ENCODE measurements at regions not wholly inside any gene's neighbourhood (a gene's known extent, or its start where the extent isn't known, plus 50 kb on each side); places are given as distances from the start of the nearest gene placed in this dataset.

- DNase-seq: no peak
- Mint-ChIP-seq H3K36me3 (peaks cover 2% of the 10 kb centered on the region), H3K27me3 (no peaks in the 10 kb centered on the region), H3K4me1 (no peaks in the 10 kb centered on the region), H3K4me3 (no peak overlapping the region), H3K27ac (no peak overlapping the region), H3K9me3 (no peaks in the 10 kb centered on the region)
Observed at GRCh38 chr3:4044619-4045018, 245.4 kb downstream of the LRRN1 start.

- Mint-ChIP-seq H3K27me3 (no peaks in the 10 kb centered on the region), H3K36me3 (no peaks in the 10 kb centered on the region), H3K27ac (no peak overlapping the region), H3K4me3 (no peak overlapping the region), H3K9me3 (no peaks in the 10 kb centered on the region), H3K4me1 (no peaks in the 10 kb centered on the region)
- DNase-seq: no peak
Observed at GRCh38 chr3:4045756-4046155, 246.5 kb downstream of the LRRN1 start.

GRCh38 chr3:4047366-4047765, 248.1 kb downstream of the LRRN1 start:
- no peaks in the 10 kb centered on the region for H3K27me3 Mint-ChIP-seq
- H3K9me3 Mint-ChIP-seq: no peaks in the 10 kb centered on the region
- no peak overlapping the region for H3K27ac Mint-ChIP-seq
- DNase-seq: no peak
- H3K36me3 Mint-ChIP-seq: no peaks in the 10 kb centered on the region
- H3K4me1 Mint-ChIP-seq: no peaks in the 10 kb centered on the region
- H3K4me3 Mint-ChIP-seq: no peak overlapping the region

- Mint-ChIP-seq H3K4me1 (no peaks in the 10 kb centered on the region), H3K27ac (no peak overlapping the region), H3K9me3 (no peaks in the 10 kb centered on the region)
Observed at GRCh38 chr3:4052706-4053105, 250.5 kb upstream of the SETMAR start.

GRCh38 chr3:4053975-4054374, 249.2 kb upstream of the SETMAR start:
- H3K4me1 Mint-ChIP-seq: no peaks in the 10 kb centered on the region
- H3K4me3 Mint-ChIP-seq: no peak overlapping the region
- no peaks in the 10 kb centered on the region for H3K27me3 Mint-ChIP-seq
- H3K36me3 Mint-ChIP-seq: peaks cover 1% of the 10 kb centered on the region
- no peaks in the 10 kb centered on the region for H3K9me3 Mint-ChIP-seq
- no peak for DNase-seq
- H3K27ac Mint-ChIP-seq: no peak overlapping the region

More at GRCh38 chr3:4052706-4053105, 250.5 kb upstream of the SETMAR start:
- no peak for DNase-seq
- peaks cover 1% of the 10 kb centered on the region for H3K36me3 Mint-ChIP-seq
- H3K27me3 Mint-ChIP-seq: no peaks in the 10 kb centered on the region
- no peak overlapping the region for H3K4me3 Mint-ChIP-seq

GRCh38 chr3:4060064-4060463, 243.1 kb upstream of the SETMAR start:
- no peak for DNase-seq
- Mint-ChIP-seq H3K4me3 (no peak overlapping the region), H3K4me1 (no peaks in the 10 kb centered on the region), H3K27ac (no peak overlapping the region), H3K27me3 (no peaks in the 10 kb centered on the region), H3K9me3 (no peaks in the 10 kb centered on the region), H3K36me3 (peaks cover 1% of the 10 kb centered on the region)

- Mint-ChIP-seq H3K4me1 (no peaks in the 10 kb centered on the region), H3K9me3 (no peaks in the 10 kb centered on the region), H3K36me3 (peaks cover 1% of the 10 kb centered on the region), H3K27ac (no peak overlapping the region), H3K27me3 (no peaks in the 10 kb centered on the region), H3K4me3 (no peak overlapping the region)
- no peak for DNase-seq
Observed at GRCh38 chr3:4060603-4061002, 242.6 kb upstream of the SETMAR start.

GRCh38 chr3:4061195-4061594, 242.0 kb upstream of the SETMAR start:
- Mint-ChIP-seq H3K4me1 (no peaks in the 10 kb centered on the region), H3K4me3 (no peak overlapping the region), H3K27ac (no peak overlapping the region), H3K27me3 (no peaks in the 10 kb centered on the region), H3K36me3 (peaks cover 1% of the 10 kb centered on the region), H3K9me3 (no peaks in the 10 kb centered on the region)
- DNase-seq: no peak

GRCh38 chr3:4061783-4062360, 241.3 kb upstream of the SETMAR start:
- H3K36me3 Mint-ChIP-seq: no peaks in the 10 kb centered on the region
- DNase-seq: no peak
- no peaks in the 10 kb centered on the region for H3K9me3 Mint-ChIP-seq
- H3K27ac Mint-ChIP-seq: no peak overlapping the region
- H3K27me3 Mint-ChIP-seq: no peaks in the 10 kb centered on the region
- no peak overlapping the region for H3K4me3 Mint-ChIP-seq
- no peaks in the 10 kb centered on the region for H3K4me1 Mint-ChIP-seq

- H3K36me3 Mint-ChIP-seq: peaks cover 1% of the 10 kb centered on the region
- no peak overlapping the region for H3K27ac Mint-ChIP-seq
- DNase-seq: no peak
- H3K4me3 Mint-ChIP-seq: no peak overlapping the region
- no peaks in the 10 kb centered on the region for H3K27me3 Mint-ChIP-seq
- H3K4me1 Mint-ChIP-seq: no peaks in the 10 kb centered on the region
- H3K9me3 Mint-ChIP-seq: no peaks in the 10 kb centered on the region
Observed at GRCh38 chr3:4062621-4063020, 240.5 kb upstream of the SETMAR start.

- H3K4me3 Mint-ChIP-seq: no peak overlapping the region
- no peaks in the 10 kb centered on the region for H3K9me3 Mint-ChIP-seq
- no peaks in the 10 kb centered on the region for H3K27me3 Mint-ChIP-seq
- DNase-seq: no peak
- peaks cover 2% of the 10 kb centered on the region for H3K36me3 Mint-ChIP-seq
- no peak overlapping the region for H3K27ac Mint-ChIP-seq
- no peaks in the 10 kb centered on the region for H3K4me1 Mint-ChIP-seq
Observed at GRCh38 chr3:4063916-4064574, 239.1 kb upstream of the SETMAR start.

GRCh38 chr3:4065085-4065484, 238.1 kb upstream of the SETMAR start:
- Mint-ChIP-seq H3K27ac (no peak overlapping the region), H3K36me3 (peaks cover 2% of the 10 kb centered on the region), H3K27me3 (no peaks in the 10 kb centered on the region), H3K9me3 (no peaks in the 10 kb centered on the region), H3K4me1 (no peaks in the 10 kb centered on the region), H3K4me3 (no peak overlapping the region)
- DNase-seq: no peak

GRCh38 chr3:4065554-4065953, 237.6 kb upstream of the SETMAR start:
- Mint-ChIP-seq H3K27me3 (no peaks in the 10 kb centered on the region), H3K4me3 (no peak overlapping the region), H3K4me1 (no peaks in the 10 kb centered on the region), H3K27ac (no peak overlapping the region), H3K9me3 (no peaks in the 10 kb centered on the region), H3K36me3 (peaks cover 2% of the 10 kb centered on the region)
- no peak for DNase-seq

- Mint-ChIP-seq H3K4me3 (no peak overlapping the region), H3K36me3 (peaks cover 4% of the 10 kb centered on the region), H3K27ac (no peak overlapping the region), H3K4me1 (no peaks in the 10 kb centered on the region), H3K27me3 (no peaks in the 10 kb centered on the region), H3K9me3 (peaks cover 4% of the 10 kb centered on the region)
- no peak for DNase-seq
Observed at GRCh38 chr3:4067893-4068292, 235.3 kb upstream of the SETMAR start.

- Mint-ChIP-seq H3K4me3 (no peak overlapping the region), H3K9me3 (peaks cover 16% of the 10 kb centered on the region), H3K27ac (no peak overlapping the region), H3K27me3 (no peaks in the 10 kb centered on the region), H3K4me1 (no peaks in the 10 kb centered on the region), H3K36me3 (peaks cover 8% of the 10 kb centered on the region)
- no peak for DNase-seq
Observed at GRCh38 chr3:4069796-4070195, 233.4 kb upstream of the SETMAR start.

- H3K4me3 Mint-ChIP-seq: no peak overlapping the region
- H3K9me3 Mint-ChIP-seq: peaks cover 23% of the 10 kb centered on the region
- no peak for DNase-seq
- no peaks in the 10 kb centered on the region for H3K27me3 Mint-ChIP-seq
- no peaks in the 10 kb centered on the region for H3K4me1 Mint-ChIP-seq
- H3K36me3 Mint-ChIP-seq: peaks cover 11% of the 10 kb centered on the region
- no peak overlapping the region for H3K27ac Mint-ChIP-seq
Observed at GRCh38 chr3:4071481-4072184, 231.5 kb upstream of the SETMAR start.

Measured in activated naive CD8-positive, alpha-beta T cell treated with anti-CD3 and anti-CD28 coated beads for 36 hours (primary cell).